ENCODE measurements at regions not wholly inside any gene's neighbourhood (a gene's known extent, or its start where the extent isn't known, plus 50 kb on each side); places are given as distances from the start of the nearest gene placed in this dataset.

GRCh38 chr1:229119876-229120275 is 151.0 kb upstream of the RAB4A start:
- intact Hi-C loops (cut with micrococcal nuclease) = no loop called here
- peaks cover 16% of the 10 kb centered on the region for H3K27me3 Mint-ChIP-seq (ENCODE audit: insufficient read depth)
- no peaks in the 10 kb centered on the region for H3K4me1 Mint-ChIP-seq (ENCODE audit: low read depth)
- H3K4me3 Mint-ChIP-seq = no peak overlapping the region
- H3K9me3 Mint-ChIP-seq = no peaks in the 10 kb centered on the region
- no peaks in the 10 kb centered on the region for H3K36me3 Mint-ChIP-seq (ENCODE audit: low read depth)
- H3K27ac Mint-ChIP-seq = no peak overlapping the region
- no peak for DNase-seq (ENCODE audit: low spot score)

GRCh38 chr1:229121845-229122436 is 149.0 kb upstream of the RAB4A start:
- Mint-ChIP-seq H3K27me3 (ENCODE audit: insufficient read depth) (peaks cover 24% of the 10 kb centered on the region), H3K36me3 (ENCODE audit: low read depth) (no peaks in the 10 kb centered on the region), H3K27ac (no peak overlapping the region), H3K4me3 (no peak overlapping the region), H3K9me3 (no peaks in the 10 kb centered on the region), H3K4me1 (ENCODE audit: low read depth) (peaks cover 6% of the 10 kb centered on the region)
- DNase-seq (ENCODE audit: low spot score) = no peak
- intact Hi-C loops (cut with micrococcal nuclease) = no loop called here

GRCh38 chr1:229122606-229123005 is 148.3 kb upstream of the RAB4A start:
- DNase-seq (ENCODE audit: low spot score) = no peak
- Mint-ChIP-seq H3K4me1 (ENCODE audit: low read depth) (peaks cover 13% of the 10 kb centered on the region), H3K9me3 (no peaks in the 10 kb centered on the region), H3K27ac (no peak overlapping the region), H3K4me3 (no peak overlapping the region), H3K36me3 (ENCODE audit: low read depth) (no peaks in the 10 kb centered on the region), H3K27me3 (ENCODE audit: insufficient read depth) (peaks cover 24% of the 10 kb centered on the region)
- intact Hi-C loops (cut with micrococcal nuclease) = no loop called here

GRCh38 chr1:229124116-229124515 is 146.8 kb upstream of the RAB4A start:
- Mint-ChIP-seq H3K27me3 (ENCODE audit: insufficient read depth) (peaks cover 39% of the 10 kb centered on the region), H3K4me3 (no peak overlapping the region), H3K4me1 (ENCODE audit: low read depth) (peaks cover 23% of the 10 kb centered on the region), H3K36me3 (ENCODE audit: low read depth) (no peaks in the 10 kb centered on the region), H3K9me3 (no peaks in the 10 kb centered on the region), H3K27ac (no peak overlapping the region)
- DNase-seq (ENCODE audit: low spot score) = no peak
- intact Hi-C loops (cut with micrococcal nuclease) = no loop called here

GRCh38 chr1:229124520-229125124 is 146.3 kb upstream of the RAB4A start:
- Mint-ChIP-seq H3K36me3 (ENCODE audit: low read depth) (no peaks in the 10 kb centered on the region), H3K9me3 (no peaks in the 10 kb centered on the region), H3K4me3 (no peak overlapping the region), H3K27me3 (ENCODE audit: insufficient read depth) (peaks cover 39% of the 10 kb centered on the region), H3K4me1 (ENCODE audit: low read depth) (peaks cover 28% of the 10 kb centered on the region), H3K27ac (no peak overlapping the region)
- intact Hi-C loops (cut with micrococcal nuclease) = no loop called here
- no peak for DNase-seq (ENCODE audit: low spot score)

GRCh38 chr1:229127301-229127700 is 143.6 kb upstream of the RAB4A start:
- peak; percentile 20 for DNase-seq (ENCODE audit: low spot score)
- Mint-ChIP-seq H3K4me3 (no peak overlapping the region), H3K27ac (no peak overlapping the region), H3K4me1 (ENCODE audit: low read depth) (peaks cover 35% of the 10 kb centered on the region), H3K36me3 (ENCODE audit: low read depth) (no peaks in the 10 kb centered on the region), H3K9me3 (no peaks in the 10 kb centered on the region), H3K27me3 (ENCODE audit: insufficient read depth) (peaks cover 54% of the 10 kb centered on the region)
- intact Hi-C loops (cut with micrococcal nuclease) = loop anchor here (2.0 kb wide), 1 partner anchor 60 kb away; no protein-coding TSS in a partner anchor

GRCh38 chr1:229128066-229128608 is 142.8 kb upstream of the RAB4A start:
- H3K4me1 Mint-ChIP-seq (ENCODE audit: low read depth) = peaks cover 35% of the 10 kb centered on the region

GRCh38 chr1:229129301-229130027 is 141.4 kb upstream of the RAB4A start:
- peaks cover 35% of the 10 kb centered on the region for H3K4me1 Mint-ChIP-seq (ENCODE audit: low read depth)

More at GRCh38 chr1:229128066-229128608, 142.8 kb upstream of the RAB4A start:
- Mint-ChIP-seq H3K27me3 (ENCODE audit: insufficient read depth) (peaks cover 52% of the 10 kb centered on the region), H3K9me3 (no peaks in the 10 kb centered on the region), H3K36me3 (ENCODE audit: low read depth) (no peaks in the 10 kb centered on the region), H3K4me3 (no peak overlapping the region), H3K27ac (no peak overlapping the region)
- intact Hi-C loops (cut with micrococcal nuclease) = no loop called here
- no peak for DNase-seq (ENCODE audit: low spot score)

GRCh38 chr1:229130028-229130668 is 140.8 kb upstream of the RAB4A start:
- no peak for DNase-seq (ENCODE audit: low spot score)
- Mint-ChIP-seq H3K27me3 (ENCODE audit: insufficient read depth) (peaks cover 44% of the 10 kb centered on the region), H3K4me1 (ENCODE audit: low read depth) (peaks cover 35% of the 10 kb centered on the region), H3K27ac (no peak overlapping the region), H3K4me3 (no peak overlapping the region), H3K36me3 (ENCODE audit: low read depth) (peaks cover 2% of the 10 kb centered on the region), H3K9me3 (peaks cover 13% of the 10 kb centered on the region)
- intact Hi-C loops (cut with micrococcal nuclease) = no loop called here

More at GRCh38 chr1:229129301-229130027, 141.4 kb upstream of the RAB4A start:
- peaks cover 11% of the 10 kb centered on the region for H3K9me3 Mint-ChIP-seq
- peaks cover 47% of the 10 kb centered on the region for H3K27me3 Mint-ChIP-seq (ENCODE audit: insufficient read depth)
- DNase-seq (ENCODE audit: low spot score) = no peak
- no peak overlapping the region for H3K27ac Mint-ChIP-seq
- H3K36me3 Mint-ChIP-seq (ENCODE audit: low read depth) = peaks cover 2% of the 10 kb centered on the region
- H3K4me3 Mint-ChIP-seq = no peak overlapping the region
- intact Hi-C loops (cut with micrococcal nuclease) = no loop called here

- Mint-ChIP-seq H3K4me3 (no peak overlapping the region), H3K4me1 (ENCODE audit: low read depth) (peaks cover 34% of the 10 kb centered on the region), H3K36me3 (ENCODE audit: low read depth) (peaks cover 2% of the 10 kb centered on the region), H3K27me3 (ENCODE audit: insufficient read depth) (peaks cover 35% of the 10 kb centered on the region), H3K27ac (no peak overlapping the region), H3K9me3 (peaks cover 25% of the 10 kb centered on the region)
- intact Hi-C loops (cut with micrococcal nuclease) = no loop called here
- DNase-seq (ENCODE audit: low spot score) = no peak
Measured at GRCh38 chr1:229131243-229132105, 139.4 kb upstream of the RAB4A start.

GRCh38 chr1:229132106-229132443 is 138.8 kb upstream of the RAB4A start:
- Mint-ChIP-seq H3K4me3 (no peak overlapping the region), H3K4me1 (ENCODE audit: low read depth) (peaks cover 28% of the 10 kb centered on the region), H3K9me3 (peaks cover 25% of the 10 kb centered on the region), H3K36me3 (ENCODE audit: low read depth) (peaks cover 2% of the 10 kb centered on the region), H3K27me3 (ENCODE audit: insufficient read depth) (peaks cover 33% of the 10 kb centered on the region), H3K27ac (no peak overlapping the region)
- DNase-seq (ENCODE audit: low spot score) = no peak
- intact Hi-C loops (cut with micrococcal nuclease) = no loop called here

- Mint-ChIP-seq H3K4me1 (ENCODE audit: low read depth) (peaks cover 21% of the 10 kb centered on the region), H3K27ac (no peak overlapping the region), H3K27me3 (ENCODE audit: insufficient read depth) (peaks cover 32% of the 10 kb centered on the region), H3K9me3 (peaks cover 25% of the 10 kb centered on the region), H3K4me3 (no peak overlapping the region), H3K36me3 (ENCODE audit: low read depth) (peaks cover 2% of the 10 kb centered on the region)
- intact Hi-C loops (cut with micrococcal nuclease) = no loop called here
- no peak for DNase-seq (ENCODE audit: low spot score)
Measured at GRCh38 chr1:229132706-229133105, 138.2 kb upstream of the RAB4A start.
